A172 (cell line): ENCODE measurements at regions not wholly inside any gene's neighbourhood (a gene's known extent, or its start where the extent isn't known, plus 50 kb on each side); places are given as distances from the start of the nearest gene placed in this dataset.
"Not testable (repeated sequence)": the region's sequence is repeated elsewhere in the genome, so short reads cannot be mapped to it uniquely, and the experiment has no call there.

Source experiments
- DNase-seq: peaks from one replicate; pipeline ENCODE4 v3.0.0-alpha.2; 2015; ENCODE audit warnings: low spot score

- no peak for DNase-seq
Observed at GRCh38 chr4:33739884-33740632, 2504.3 kb downstream of the ARAP2 start.

DNA sequence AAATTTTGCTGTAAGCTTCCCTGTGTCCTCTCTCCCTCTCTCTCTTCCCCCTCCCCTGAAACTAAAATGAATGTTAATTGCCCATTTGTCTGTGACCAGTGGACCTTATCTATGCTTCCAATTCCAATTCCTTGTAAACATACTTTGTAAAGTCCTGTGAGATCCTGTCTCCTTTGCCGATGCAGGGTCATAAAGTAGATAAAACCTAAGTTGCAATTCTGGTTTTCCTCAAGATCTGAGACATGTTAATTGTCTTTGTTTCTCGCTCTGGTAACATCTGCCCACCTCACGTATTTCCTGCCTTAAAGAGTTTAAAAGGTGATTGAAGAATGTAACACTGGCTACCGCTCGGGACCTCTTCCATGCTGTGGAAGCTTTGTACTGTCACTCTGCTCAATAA lies 2503.4 kb downstream of the ARAP2 start:
- DNase-seq: not testable (repeated sequence)

DNA sequence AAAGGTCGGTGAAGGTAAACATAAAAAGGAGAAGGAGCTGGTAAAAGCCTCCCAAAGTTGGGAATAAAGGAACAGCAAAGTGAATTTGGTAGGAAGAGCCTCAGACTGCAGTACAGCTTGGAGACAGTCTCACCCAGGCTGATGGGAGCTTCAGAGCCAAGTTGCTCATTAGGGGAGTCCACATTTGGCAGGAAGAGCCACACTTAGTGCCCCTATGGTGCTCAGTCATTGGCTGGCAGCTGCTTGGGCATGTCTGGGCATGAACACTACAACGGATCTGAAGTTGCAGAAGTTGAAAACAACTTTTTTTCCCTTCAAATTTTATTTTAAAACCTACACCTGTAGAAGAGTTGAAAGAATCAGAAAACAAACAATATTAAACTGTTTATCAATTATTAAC lies 2497.3 kb downstream of the ARAP2 start:
- no peak for DNase-seq

- DNase-seq: no peak
Observed at GRCh38 chr4:33751050-33751449, 2493.3 kb downstream of the ARAP2 start.

DNA sequence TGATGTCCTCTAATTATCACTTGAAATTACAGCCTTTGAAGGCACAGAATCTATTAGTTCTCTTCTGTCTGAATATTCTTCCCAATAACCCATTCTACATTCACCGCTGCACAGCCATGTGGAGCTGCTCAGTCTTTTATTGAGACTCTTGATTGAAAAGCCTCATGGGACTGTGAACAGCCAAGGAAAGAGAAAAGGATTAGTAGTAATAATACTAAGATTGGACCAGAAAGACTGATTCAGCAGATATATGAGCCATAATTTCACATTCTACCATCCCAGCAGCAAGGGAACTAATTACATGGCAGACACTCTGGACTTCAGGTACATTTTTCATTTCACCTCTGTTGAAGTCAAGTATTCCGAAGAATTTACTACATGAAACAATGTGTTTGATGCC lies 2471.7 kb downstream of the ARAP2 start:
- DNase-seq: no peak

DNA sequence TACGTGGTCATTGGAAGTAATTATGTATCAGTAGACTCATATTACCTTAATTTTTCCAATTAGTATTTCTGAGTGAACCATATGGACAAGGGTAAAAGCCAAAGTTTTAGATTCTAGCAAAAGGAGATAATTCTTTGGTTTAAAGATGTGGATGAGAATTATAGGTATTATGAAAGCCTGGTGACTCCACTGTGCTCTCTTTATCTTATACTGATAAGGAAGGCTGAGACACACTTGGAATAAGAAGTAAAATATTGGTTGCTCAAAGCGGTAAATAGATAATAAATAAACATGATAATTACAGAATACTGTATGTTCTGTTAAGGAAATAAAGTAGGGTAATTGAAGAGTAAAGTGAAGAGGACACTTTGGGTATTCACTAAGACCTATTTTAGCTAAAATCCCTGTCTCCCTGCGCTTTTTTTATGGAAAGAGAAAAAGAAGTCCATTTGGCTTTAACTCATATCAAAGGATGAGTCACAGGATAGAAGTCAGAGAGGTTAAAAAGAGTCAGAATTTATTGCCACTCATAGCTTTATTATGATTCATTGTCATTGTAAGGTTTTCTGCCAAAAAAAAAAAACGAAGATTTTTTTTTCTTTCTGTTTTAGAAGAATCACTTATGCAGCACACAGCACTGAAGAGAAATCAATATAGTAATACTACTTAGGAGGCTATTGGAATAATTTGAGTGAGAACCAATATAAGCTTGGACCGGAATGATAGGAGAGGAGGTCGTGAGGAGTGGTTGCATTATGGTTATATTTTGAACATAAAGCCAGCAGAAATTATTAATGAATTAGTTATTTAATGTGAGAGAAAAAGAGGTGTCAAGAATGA lies 2463.1 kb downstream of the ARAP2 start:
- peak; percentile 80 for DNase-seq

- DNase-seq: no peak
Observed at GRCh38 chr4:33785843-33786242, 2458.5 kb downstream of the ARAP2 start.

- no peak for DNase-seq
Observed at GRCh38 chr4:33802578-33802977, 2441.7 kb downstream of the ARAP2 start.

- DNase-seq: no peak
Observed at GRCh38 chr4:33825685-33826084, 2418.6 kb downstream of the ARAP2 start.

DNA sequence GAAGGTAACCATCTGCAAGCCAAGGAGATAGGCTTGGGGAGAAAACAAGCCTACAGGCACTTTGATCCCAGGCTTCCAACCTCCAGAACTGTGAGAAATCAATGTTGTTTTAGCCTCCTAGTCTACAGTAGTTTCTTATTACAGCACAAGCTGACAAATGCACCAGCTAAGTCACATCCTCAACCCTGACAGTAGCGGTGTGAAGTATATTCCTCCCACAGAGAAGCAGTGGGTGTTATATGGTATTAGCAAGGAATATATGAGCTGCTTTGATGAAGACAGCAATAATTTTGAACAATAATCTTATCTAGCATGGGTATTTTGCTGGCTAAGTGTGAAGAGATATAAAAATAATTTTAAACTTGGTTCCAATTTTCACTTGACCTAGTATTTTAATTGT lies 2415.0 kb downstream of the ARAP2 start:
- DNase-seq: not testable (repeated sequence)

DNA sequence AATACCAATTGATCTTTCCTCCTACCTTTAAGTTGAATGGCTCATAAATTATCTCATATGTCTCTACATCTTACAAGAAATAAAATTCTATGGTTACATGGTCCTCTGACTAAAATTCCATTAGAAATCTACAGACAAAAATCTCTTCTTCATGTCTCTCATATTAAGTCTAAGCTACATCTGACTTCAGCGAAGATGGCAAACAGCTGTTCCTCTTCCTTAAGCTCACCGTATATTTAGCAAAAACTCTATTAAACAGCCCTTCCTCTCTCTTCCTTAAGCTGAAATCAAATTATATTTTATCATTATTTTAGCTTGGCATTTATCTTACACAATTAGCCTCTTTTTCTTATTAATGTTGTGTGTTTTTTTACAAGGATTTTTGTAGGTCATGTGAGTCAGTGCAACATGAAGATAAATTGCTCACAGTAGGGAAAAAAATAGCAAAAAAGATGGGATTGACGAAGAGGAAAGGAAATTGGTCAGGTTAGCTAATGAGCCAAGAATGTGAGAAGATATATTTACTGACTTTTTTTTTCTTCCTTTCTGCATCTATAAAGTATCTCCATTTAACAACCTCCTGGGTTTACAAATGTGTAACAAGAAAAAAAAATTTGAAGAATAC lies 2412.8 kb downstream of the ARAP2 start:
- peak; percentile 55 for DNase-seq

DNA sequence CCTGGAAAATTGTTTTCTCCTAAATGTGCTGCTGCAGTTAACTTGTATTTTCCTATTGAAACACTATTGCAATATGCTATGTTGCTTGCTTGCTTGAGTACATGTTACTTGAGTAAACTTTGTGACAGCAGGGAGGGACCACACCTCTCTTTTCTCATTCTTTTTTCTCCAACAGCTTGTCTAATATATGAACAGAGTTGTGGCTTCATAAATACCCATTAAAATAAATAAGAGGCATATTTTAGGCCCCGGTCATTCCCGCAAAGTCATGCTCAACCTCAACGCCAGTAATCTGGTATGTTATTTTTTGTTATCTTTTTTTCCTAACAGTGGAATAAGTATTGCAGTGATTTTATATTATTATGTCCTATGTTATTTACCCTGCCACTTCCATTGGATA lies 2408.6 kb downstream of the ARAP2 start:
- DNase-seq: peak; percentile 52

DNA sequence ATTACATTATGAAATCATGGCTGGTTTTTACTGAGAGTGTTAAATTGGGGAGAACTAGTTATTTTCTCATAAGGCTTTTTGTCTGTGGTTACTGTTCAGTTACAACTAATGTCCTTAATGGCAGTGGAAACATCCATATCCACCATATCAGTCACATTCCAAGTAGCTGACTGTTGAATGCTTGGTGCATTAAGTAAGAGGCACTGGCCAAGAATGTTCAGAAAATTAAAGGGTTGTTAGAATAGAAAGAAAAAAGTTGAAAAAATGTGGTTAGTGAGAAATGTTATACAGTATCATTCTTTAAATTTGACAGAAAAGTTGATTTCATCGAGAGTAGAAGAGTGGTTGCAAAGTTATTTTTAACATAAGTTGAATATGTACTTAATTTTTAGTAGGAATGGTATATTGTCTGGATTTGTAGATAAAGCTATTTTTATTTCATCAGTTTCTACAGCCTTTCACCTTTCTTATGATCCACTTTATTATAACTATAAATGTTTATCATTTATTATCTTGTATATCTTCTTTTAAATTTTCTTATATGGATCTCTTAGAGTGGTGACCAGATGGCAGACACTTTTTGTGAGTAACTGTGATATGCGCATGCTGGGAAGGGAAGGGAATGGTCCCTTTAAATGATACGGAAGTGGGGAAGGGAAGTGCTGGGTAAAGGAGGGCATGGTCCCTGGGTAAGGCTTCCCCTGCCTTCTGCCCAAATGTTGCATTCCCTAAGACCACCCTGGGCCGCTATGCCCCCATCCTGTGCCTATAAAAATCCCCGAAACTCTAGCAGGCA lies 2407.1 kb downstream of the ARAP2 start:
- DNase-seq: peak; percentile 89

DNA sequence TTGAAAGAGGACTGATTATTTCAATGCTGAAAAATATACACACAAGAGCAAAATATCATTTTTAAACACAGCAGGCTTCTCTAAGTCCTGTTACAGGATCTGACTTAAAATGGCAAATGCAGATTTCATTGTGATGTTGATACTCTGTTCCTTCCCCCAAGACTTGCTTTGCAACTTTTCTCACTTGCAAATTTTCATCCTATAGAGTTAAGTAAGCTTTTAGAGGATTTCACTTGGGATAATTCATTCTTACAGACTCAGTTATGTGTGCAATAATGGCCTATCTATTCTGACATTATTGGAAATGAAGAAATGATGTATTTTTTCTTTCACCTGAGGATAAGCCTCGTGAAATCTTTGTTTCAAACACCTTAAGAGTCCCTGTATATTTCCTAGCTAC lies 2403.2 kb downstream of the ARAP2 start:
- DNase-seq: no peak

- peak; percentile 29 for DNase-seq
Observed at GRCh38 chr4:33850371-33850902, 2393.9 kb downstream of the ARAP2 start.

- DNase-seq: not testable (repeated sequence)
Observed at GRCh38 chr4:33853670-33854069, 2390.6 kb downstream of the ARAP2 start.

DNA sequence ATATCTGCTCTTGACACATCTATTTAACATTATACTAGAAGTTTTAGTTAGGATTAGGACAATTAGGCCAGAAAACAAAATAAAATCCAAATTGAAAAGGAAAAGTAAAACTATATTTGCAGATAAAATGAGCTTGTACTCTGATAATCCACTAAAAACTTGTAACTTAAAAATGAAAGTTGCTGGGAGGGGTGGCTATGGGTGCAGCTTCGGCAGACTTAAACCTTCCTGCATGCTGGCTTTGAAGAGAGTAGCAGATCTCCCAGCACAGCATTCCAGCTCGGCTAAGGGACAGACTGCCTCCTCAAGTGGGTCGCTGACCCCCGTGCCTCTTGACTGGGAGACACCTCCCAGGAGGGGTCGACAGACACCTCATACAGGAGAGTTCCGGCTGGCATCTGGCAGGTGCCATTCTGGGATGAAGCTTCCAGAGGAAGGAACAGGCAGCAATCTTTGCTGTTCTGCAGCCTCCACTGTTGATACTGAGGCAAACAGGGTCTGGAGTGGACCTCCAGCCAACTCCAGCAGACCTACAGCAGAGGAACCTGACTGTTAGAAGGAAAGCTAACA lies 2379.9 kb downstream of the ARAP2 start:
- DNase-seq: no peak

- no peak for DNase-seq
Observed at GRCh38 chr4:33873791-33874190, 2370.5 kb downstream of the ARAP2 start.

DNA sequence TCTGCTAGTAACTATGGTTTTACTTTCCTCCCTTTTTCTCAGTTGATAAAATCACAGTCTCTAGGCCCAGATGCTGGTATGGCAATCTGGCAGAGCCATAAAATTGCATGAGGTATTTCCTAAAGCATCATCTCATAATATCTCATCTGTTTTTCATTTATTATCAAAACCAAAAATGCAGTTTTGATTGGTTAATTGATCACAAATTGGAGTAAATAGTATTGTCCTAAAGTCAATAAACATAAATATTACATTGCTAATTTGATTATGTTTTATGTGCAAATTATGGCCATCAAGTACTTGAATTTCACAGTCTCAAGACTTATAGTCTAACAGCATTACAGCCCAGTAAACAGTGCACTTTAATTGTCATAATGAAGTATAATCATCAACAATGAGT lies 2365.6 kb downstream of the ARAP2 start:
- no peak for DNase-seq

DNA sequence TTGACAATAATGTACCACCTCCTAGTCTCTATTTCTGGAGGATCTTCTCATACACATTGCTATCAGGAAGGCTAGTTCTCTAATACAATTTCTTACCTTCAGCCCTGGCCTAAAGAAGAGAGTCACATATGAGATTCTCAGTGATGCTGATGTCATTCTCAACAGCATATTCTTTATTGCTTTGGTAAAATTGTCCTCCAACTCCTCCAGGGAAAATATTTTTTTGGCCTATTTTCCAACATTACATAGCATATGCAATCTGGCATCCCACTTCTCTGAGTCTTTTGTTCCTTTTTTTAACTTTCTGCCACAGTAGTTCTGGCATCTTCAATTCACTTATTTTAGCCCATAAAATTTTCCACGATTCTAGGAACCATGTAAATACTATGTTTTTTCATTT lies 2363.1 kb downstream of the ARAP2 start:
- no peak for DNase-seq
